SK-N-MC (cell line): ENCODE measurements at regions not wholly inside any gene's neighbourhood (a gene's known extent, or its start where the extent isn't known, plus 50 kb on each side); places are given as distances from the start of the nearest gene placed in this dataset.

Experiments used
- FOXP2 ChIP-seq: optimal IDR thresholded peaks from 2 replicates; pipeline ENCODE3; 2011; ENCODE audit warnings: mild to moderate bottlenecking, moderate library complexity; ENCODE audit not compliant: insufficient read depth; ENCODE audit errors: extremely low read length, control extremely low read depth
- POLR2AphosphoS5 ChIP-seq: IDR thresholded peaks from 2 replicates; pipeline ENCODE4 v1.6.1; 2012; ENCODE audit warnings: mild to moderate bottlenecking, low read depth, low read length, borderline replicate concordance

- TF ChIP-seq FOXP2 (no peak), POLR2AphosphoS5 (no peak)
Measured at GRCh38 chr5:96329886-96330529, 103.0 kb downstream of the PCSK1 start.
